Calu3 (cell line): ENCODE measurements at regions not wholly inside any gene's neighbourhood (a gene's known extent, or its start where the extent isn't known, plus 50 kb on each side); places are given as distances from the start of the nearest gene placed in this dataset.
"Not testable (repeated sequence)": the region's sequence is repeated elsewhere in the genome, so short reads cannot be mapped to it uniquely, and the experiment has no call there.

Experiments
- BruUV-seq: library from RNA; stranded (reverse); fragments of 400-500 nt; replicated peaks from 2 replicates; lab custom pipeline; 2021; lab: Mats Ljungman, UMichigan
- CTCF ChIA-PET: fragments of 300-600 bp; sonication (Branson Sonifier 250); formaldehyde crosslinking; loops from one replicate; lab custom pipeline; 2022; ENCODE audit warnings: antibody characterized with exemption; lab: Charles Lee
- DNase-seq: peaks from one replicate; pipeline ENCODE4 v3.0.0; 2022
- H3K27ac Mint-ChIP-seq: one replicate; pipeline ENCODE4 v1.8.0; 2022; ENCODE audit warnings: mixed read lengths; ENCODE audit not compliant: unreplicated experiment
- H3K27me3 Mint-ChIP-seq: one replicate; pipeline ENCODE4 v1.8.0; 2022; ENCODE audit warnings: mixed read lengths; ENCODE audit not compliant: unreplicated experiment
- H3K36me3 Mint-ChIP-seq: one replicate; pipeline ENCODE4 v1.8.0; 2022; ENCODE audit warnings: mild to moderate bottlenecking, moderate library complexity, mixed read lengths; ENCODE audit not compliant: insufficient read depth, unreplicated experiment
- H3K4me1 Mint-ChIP-seq: one replicate; pipeline ENCODE4 v1.8.0; 2022; ENCODE audit warnings: mild to moderate bottlenecking, low read depth, mixed read lengths; ENCODE audit not compliant: unreplicated experiment
- H3K4me3 Mint-ChIP-seq: one replicate; pipeline ENCODE4 v1.8.0; 2022; ENCODE audit warnings: mild to moderate bottlenecking, low read depth, moderate library complexity, mixed read lengths; ENCODE audit not compliant: unreplicated experiment
- H3K9me3 Mint-ChIP-seq: one replicate; pipeline ENCODE4 v1.8.0; 2022; ENCODE audit warnings: low read depth, mixed read lengths; ENCODE audit not compliant: unreplicated experiment
- intact Hi-C: fragments of 100-400 bp; cut with micrococcal nuclease; formaldehyde crosslinking; loops from one replicate; pipeline ENCODE4 v1.10.0; 2022; ENCODE audit not compliant: unreplicated experiment
- TF ChIP-seq, protein P1 (sequence below): fragments of 200-600 bp; IDR thresholded peaks from one replicate; pipeline ENCODE4 v1.8.0; 2022; ENCODE audit warnings: antibody characterized with exemption; ENCODE audit not compliant: unreplicated experiment

- no peaks in the 10 kb centered on the region for H3K27me3 Mint-ChIP-seq
- TF ChIP-seq, protein P1, sequence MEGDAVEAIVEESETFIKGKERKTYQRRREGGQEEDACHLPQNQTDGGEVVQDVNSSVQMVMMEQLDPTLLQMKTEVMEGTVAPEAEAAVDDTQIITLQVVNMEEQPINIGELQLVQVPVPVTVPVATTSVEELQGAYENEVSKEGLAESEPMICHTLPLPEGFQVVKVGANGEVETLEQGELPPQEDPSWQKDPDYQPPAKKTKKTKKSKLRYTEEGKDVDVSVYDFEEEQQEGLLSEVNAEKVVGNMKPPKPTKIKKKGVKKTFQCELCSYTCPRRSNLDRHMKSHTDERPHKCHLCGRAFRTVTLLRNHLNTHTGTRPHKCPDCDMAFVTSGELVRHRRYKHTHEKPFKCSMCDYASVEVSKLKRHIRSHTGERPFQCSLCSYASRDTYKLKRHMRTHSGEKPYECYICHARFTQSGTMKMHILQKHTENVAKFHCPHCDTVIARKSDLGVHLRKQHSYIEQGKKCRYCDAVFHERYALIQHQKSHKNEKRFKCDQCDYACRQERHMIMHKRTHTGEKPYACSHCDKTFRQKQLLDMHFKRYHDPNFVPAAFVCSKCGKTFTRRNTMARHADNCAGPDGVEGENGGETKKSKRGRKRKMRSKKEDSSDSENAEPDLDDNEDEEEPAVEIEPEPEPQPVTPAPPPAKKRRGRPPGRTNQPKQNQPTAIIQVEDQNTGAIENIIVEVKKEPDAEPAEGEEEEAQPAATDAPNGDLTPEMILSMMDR: no peak
- no peaks in the 10 kb centered on the region for H3K9me3 Mint-ChIP-seq
- no peak overlapping the region for H3K27ac Mint-ChIP-seq
- no TSS peak for BruUV-seq
- CTCF ChIA-PET: no interaction called here
- peaks cover 8% of the 10 kb centered on the region for H3K4me1 Mint-ChIP-seq
- intact Hi-C loops: no loop called here
- no peak for DNase-seq
- no peak overlapping the region for H3K4me3 Mint-ChIP-seq
- peaks cover 5% of the 10 kb centered on the region for H3K36me3 Mint-ChIP-seq
Observed at GRCh38 chr6:56827908-56828649, 126.8 kb upstream of the BEND6 start.

- H3K4me3 Mint-ChIP-seq, H3K36me3 Mint-ChIP-seq, intact Hi-C loops, H3K9me3 Mint-ChIP-seq, BruUV-seq, CTCF ChIA-PET, H3K27me3 Mint-ChIP-seq, DNase-seq, H3K27ac Mint-ChIP-seq: not testable (repeated sequence)
- peaks cover 22% of the 10 kb centered on the region for H3K4me1 Mint-ChIP-seq
Observed at GRCh38 chr6:56824431-56824830, 130.5 kb upstream of the BEND6 start.

DNA sequence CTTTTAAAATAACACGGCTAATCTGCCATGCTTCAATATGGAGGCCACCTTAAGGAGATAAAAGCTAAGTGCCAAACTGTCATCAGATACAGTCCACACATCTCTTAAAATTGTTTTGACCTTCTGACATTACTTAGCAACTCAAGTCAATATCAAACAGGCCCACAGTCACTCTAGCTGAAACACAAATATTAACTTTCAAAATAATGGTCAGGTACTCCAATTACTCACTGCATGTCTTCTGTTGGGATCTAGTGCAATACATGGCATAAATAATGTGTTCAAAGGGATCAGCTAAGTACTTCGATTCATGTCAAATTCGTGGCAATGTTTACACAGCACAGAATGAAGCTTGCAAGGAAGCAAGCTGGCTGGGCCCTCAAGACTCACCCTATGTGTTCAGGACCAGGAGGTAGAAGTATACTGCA lies 133.9 kb upstream of the BEND6 start:
- CTCF ChIA-PET: interaction anchor here (1.0 to 1.1 kb wide), 2 partner anchors 30 to 43 kb away, joined by 3 to 5 read pairs; no protein-coding TSS in a partner anchor
- intact Hi-C loops: no loop called here
- no peak for DNase-seq
- peak overlapping the region; percentile 33 for H3K27ac Mint-ChIP-seq
- H3K9me3 Mint-ChIP-seq: no peaks in the 10 kb centered on the region
- peaks cover 42% of the 10 kb centered on the region for H3K4me1 Mint-ChIP-seq
- TF ChIP-seq, protein P1: no peak
- BruUV-seq: no TSS peak
- no peaks in the 10 kb centered on the region for H3K27me3 Mint-ChIP-seq
- H3K36me3 Mint-ChIP-seq: peaks cover 5% of the 10 kb centered on the region
- H3K4me3 Mint-ChIP-seq: no peak overlapping the region

- peaks cover 5% of the 10 kb centered on the region for H3K36me3 Mint-ChIP-seq
- intact Hi-C loops: no loop called here
- no peak for DNase-seq
- no peak overlapping the region for H3K27ac Mint-ChIP-seq
- TF ChIP-seq, protein P1: no peak
- no peaks in the 10 kb centered on the region for H3K27me3 Mint-ChIP-seq
- CTCF ChIA-PET: no interaction called here
- H3K4me3 Mint-ChIP-seq: no peak overlapping the region
- peaks cover 51% of the 10 kb centered on the region for H3K4me1 Mint-ChIP-seq
- BruUV-seq: no TSS peak
- H3K9me3 Mint-ChIP-seq: no peaks in the 10 kb centered on the region
Observed at GRCh38 chr6:56820060-56820459, 134.8 kb upstream of the BEND6 start.

- no peak for DNase-seq
- Mint-ChIP-seq H3K4me1 (peaks cover 56% of the 10 kb centered on the region), H3K27ac (no peak overlapping the region), H3K9me3 (no peaks in the 10 kb centered on the region), H3K4me3 (no peak overlapping the region), H3K27me3 (no peaks in the 10 kb centered on the region), H3K36me3 (peaks cover 5% of the 10 kb centered on the region)
- no TSS peak for BruUV-seq
- TF ChIP-seq, protein P1: no peak
- CTCF ChIA-PET: no interaction called here
- intact Hi-C loops: no loop called here
Observed at GRCh38 chr6:56819604-56820003, 135.3 kb upstream of the BEND6 start.
